OCI-LY7 (cell line): ENCODE measurements at regions not wholly inside any gene's neighbourhood (a gene's known extent, or its start where the extent isn't known, plus 50 kb on each side); places are given as distances from the start of the nearest gene placed in this dataset.

Experiments
- BruUV-seq: library from RNA; stranded (reverse); fragments of 400-500 nt; replicated peaks from 2 replicates; lab custom pipeline; 2021; lab: Mats Ljungman, UMichigan
- CTCF ChIA-PET: fragments of 300-600 bp; sonication (Branson Sonifier 250); formaldehyde crosslinking; loops from one replicate; lab custom pipeline; 2022; ENCODE audit warnings: antibody characterized with exemption; ENCODE audit not compliant: unreplicated experiment; lab: Charles Lee
- POLR2A ChIA-PET: fragments of 300-600 bp; sonication (Branson Sonifier 250); formaldehyde crosslinking; loops from one replicate; lab custom pipeline; 2022; ENCODE audit warnings: antibody characterized with exemption; lab: Charles Lee
- DNase-seq: peaks from one replicate; pipeline ENCODE4 v3.0.0-alpha.2; 2015; ENCODE audit warnings: low spot score
- H2AFZ ChIP-seq: fragments of 200-600 bp; sonication (generic), shearing (Covaris generic); 2 replicates; pipeline ENCODE4 v1.6.1; 2014; ENCODE audit warnings: mild to moderate bottlenecking, antibody characterized with exemption, low read length, moderate library complexity
- H3K27ac ChIP-seq: fragments of 200-600 bp; sonication (generic); 2 replicates; pipeline ENCODE4 v1.5.1; 2014; ENCODE audit warnings: mixed run types, low read depth, mild to moderate bottlenecking, moderate library complexity, low read length, inconsistent platforms; ENCODE audit not compliant: poor library complexity, severe bottlenecking
- H3K36me3 ChIP-seq: fragments of 200-600 bp; sonication (generic); 2 replicates; pipeline ENCODE4 v1.6.1; 2014; ENCODE audit warnings: mild to moderate bottlenecking, antibody characterized with exemption, low read length, moderate library complexity, mixed read lengths; ENCODE audit not compliant: insufficient read depth
- H3K4me1 ChIP-seq: fragments of 200-600 bp; sonication (generic); 2 replicates; pipeline ENCODE4 v1.5.1; 2014; ENCODE audit warnings: mild to moderate bottlenecking, low read length; ENCODE audit not compliant: insufficient read depth, poor library complexity, severe bottlenecking
- H3K4me2 ChIP-seq: fragments of 200-600 bp; sonication (generic); 2 replicates; pipeline ENCODE4 v1.6.1; 2014; ENCODE audit warnings: mild to moderate bottlenecking, low read length
- H3K4me3 ChIP-seq: fragments of 200-600 bp; sonication (generic); 2 replicates; pipeline ENCODE4 v1.5.1; 2014; ENCODE audit warnings: mild to moderate bottlenecking, low read depth, low read length; ENCODE audit not compliant: poor library complexity, severe bottlenecking
- H3K79me2 ChIP-seq: fragments of 200-600 bp; sonication (generic); 2 replicates; pipeline ENCODE4 v1.6.1; 2016; ENCODE audit warnings: low read depth, mild to moderate bottlenecking, low read length, moderate library complexity, mixed read lengths; ENCODE audit not compliant: insufficient read depth
- H3K9me2 ChIP-seq: fragments of 200-600 bp; sonication (generic); 2 replicates; pipeline ENCODE4 v1.6.1; 2016; ENCODE audit warnings: mild to moderate bottlenecking, low read length, mixed read lengths; ENCODE audit not compliant: insufficient read depth
- H3K9me3 ChIP-seq: fragments of 200-600 bp; sonication (generic); 2 replicates; pipeline ENCODE4 v1.6.1; 2014; ENCODE audit warnings: mild to moderate bottlenecking, mixed run types, low read length, mixed read lengths
- H4K20me1 ChIP-seq: fragments of 200-600 bp; sonication (generic); 2 replicates; pipeline ENCODE4 v1.6.1; 2014; ENCODE audit warnings: mild to moderate bottlenecking, antibody characterized with exemption, low read length, moderate library complexity, mixed read lengths; ENCODE audit not compliant: insufficient read depth
- CTCF ChIP-seq: fragments of 200-600 bp; sonication (generic); conservative IDR thresholded peaks from 2 replicates; pipeline ENCODE4 v1.5.1; 2014; ENCODE audit warnings: mild to moderate bottlenecking, antibody characterized with exemption, low read length, moderate library complexity, mixed read lengths
- EZH2phosphoT487 ChIP-seq: fragments of 200-600 bp; sonication (generic); IDR thresholded peaks from 2 replicates; pipeline ENCODE4 v1.6.1; 2018; ENCODE audit warnings: low read depth, borderline replicate concordance, mild to moderate bottlenecking, mixed run types, antibody characterized with exemption, low read length, moderate library complexity, mixed read lengths
- intact Hi-C: fragments of 100-400 bp; cut with micrococcal nuclease; formaldehyde crosslinking; loops from one replicate; pipeline ENCODE4 v1.10.0; 2022; ENCODE audit not compliant: unreplicated experiment

DNA sequence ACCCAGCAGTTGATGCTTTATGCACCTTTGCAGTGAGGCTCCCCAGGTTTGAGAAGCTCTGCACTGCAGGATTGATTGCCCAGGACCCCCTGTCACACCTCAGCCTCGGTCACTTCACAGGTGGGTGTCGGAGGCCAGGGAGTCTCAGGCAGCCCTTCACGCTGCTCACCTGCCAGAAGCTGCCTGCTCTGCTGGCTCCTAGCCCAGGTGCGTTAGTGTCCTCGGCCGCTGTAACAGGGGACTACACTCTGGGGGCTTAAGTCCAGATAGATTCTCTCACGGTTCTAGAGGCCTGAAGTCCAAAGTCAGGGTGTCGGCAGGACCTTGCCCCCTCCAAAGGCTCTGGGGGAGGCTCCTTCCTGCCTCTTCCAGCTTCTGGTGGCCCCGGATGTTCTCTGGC lies 79.9 kb downstream of the CPZ start:
- no peak overlapping the region for H3K4me2 ChIP-seq
- POLR2A ChIA-PET, result no interaction called here
- intact Hi-C loops, result loop anchor here (10.0 kb wide), 1 partner anchor 242 kb away; no protein-coding TSS in a partner anchor

GRCh38 chr4:8671712-8672290 lies 79.2 kb downstream of the CPZ start:
- ChIA-PET POLR2A (no interaction called here), CTCF (interaction anchor here (0.6 kb wide), 2 partner anchors 82 to 708 kb away, joined by 3 read pairs; no protein-coding TSS in a partner anchor)
- intact Hi-C loops, result loop anchor here (10.0 kb wide), 1 partner anchor 243 kb away; no protein-coding TSS in a partner anchor
- Histone ChIP-seq H3K79me2 (no peaks in the 10 kb centered on the region), H3K27ac (no peak overlapping the region), H3K9me2 (no peaks in the 10 kb centered on the region), H3K4me2 (no peak overlapping the region), H4K20me1 (no peaks in the 10 kb centered on the region), H2AFZ (no peak overlapping the region), H3K4me3 (no peak overlapping the region), H3K4me1 (no peaks in the 10 kb centered on the region), H3K9me3 (no peaks in the 10 kb centered on the region), H3K36me3 (no peaks in the 10 kb centered on the region)
- DNase-seq, result no peak
- TF ChIP-seq EZH2phosphoT487 (no peak), CTCF (no peak)
- BruUV-seq, result no TSS peak

More for the DNA sequence above, 79.9 kb downstream of the CPZ start:
- Histone ChIP-seq H3K4me1 (no peaks in the 10 kb centered on the region), H3K36me3 (no peaks in the 10 kb centered on the region), H3K4me3 (no peak overlapping the region), H3K27ac (no peak overlapping the region), H3K9me2 (no peaks in the 10 kb centered on the region), H3K9me3 (no peaks in the 10 kb centered on the region), H4K20me1 (no peaks in the 10 kb centered on the region), H2AFZ (no peak overlapping the region), H3K79me2 (no peaks in the 10 kb centered on the region)
- no peak for DNase-seq
- TF ChIP-seq EZH2phosphoT487 (no peak), CTCF (no peak)
- no TSS peak for BruUV-seq
- CTCF ChIA-PET, result no interaction called here
